Endothelial cell of umbilical vein (primary cell): ENCODE measurements at regions not wholly inside any gene's neighbourhood (a gene's known extent, or its start where the extent isn't known, plus 50 kb on each side); places are given as distances from the start of the nearest gene placed in this dataset.

Source experiments
- BruUV-seq: library from RNA; stranded (reverse); fragments of 400-500 nt; replicated peaks from 2 replicates; lab custom pipeline; 2021; lab: Mats Ljungman, UMichigan
- CTCF ChIA-PET: fragments of 300-600, 350-600 bp; sonication (Branson Sonifier 250); formaldehyde crosslinking; loops from one replicate; lab custom pipeline; 2021; ENCODE audit warnings: antibody characterized with exemption, inconsistent platforms; lab: Charles Lee
- POLR2A ChIA-PET: fragments of 300-600, 350-600 bp; sonication (Branson Sonifier 250); formaldehyde crosslinking; loops from one replicate; lab custom pipeline; 2021; ENCODE audit warnings: antibody characterized with exemption, inconsistent platforms; lab: Charles Lee
- DNase-seq: peaks from one replicate; pipeline ENCODE4 v3.0.0-alpha.2; 2011; ENCODE audit warnings: low read depth, low spot score
- FAIRE-seq: peaks from 2 replicates; lab custom pipeline; 2011; peaks lifted over from hg19 to GRCh38; lab: Jason Lieb, UNC
- H2AFZ ChIP-seq: 2 replicates; pipeline ENCODE4 v1.6.0; 2012; ENCODE audit warnings: low read depth, low read length, control low read depth, inconsistent platforms
- H3K27ac ChIP-seq: 2 replicates; pipeline ENCODE4 v1.5.1; 2011; ENCODE audit warnings: low read depth, mild to moderate bottlenecking, control low read depth, low read length, moderate library complexity; ENCODE audit not compliant: insufficient read depth
- H3K27me3 ChIP-seq, 2 experiments: 2 replicates each; pipeline versions ENCODE4 v1.6.0 to v1.6.1; 2011; ENCODE audit warnings: low read length in 2 of 2, mixed read lengths in 1 of 2; ENCODE audit not compliant: control insufficient read depth in 2 of 2, insufficient read depth in 2 of 2
- H3K36me3 ChIP-seq, 2 experiments: 2 replicates in 1 of 2; 3 replicates in 1 of 2; pipeline ENCODE4 v1.5.1; 2011; ENCODE audit warnings: low read length in 2 of 2, mild to moderate bottlenecking in 1 of 2, moderate library complexity in 1 of 2; ENCODE audit not compliant: control insufficient read depth in 2 of 2, insufficient read depth in 2 of 2; ENCODE audit errors: extremely low read depth in 1 of 2
- H3K4me1 ChIP-seq: 3 replicates; pipeline ENCODE4 v1.5.1; 2011; ENCODE audit warnings: mild to moderate bottlenecking, low read length; ENCODE audit not compliant: control insufficient read depth, insufficient read depth; ENCODE audit errors: extremely low read depth
- H3K4me2 ChIP-seq: 2 replicates; pipeline ENCODE4 v1.6.1; 2011; ENCODE audit warnings: low read length, control low read depth, mixed read lengths; ENCODE audit not compliant: insufficient read depth
- H3K4me3 ChIP-seq, 3 experiments: fragments of 200-600 bp in 1 of 3; sonication (generic), shearing (Covaris generic) in 1 of 3; replicated peaks in 1 of 3; 2 replicates each; pipeline ENCODE4 v1.5.1; 2011 to 2016; ENCODE audit warnings: control low read depth in 3 of 3, low read length in 3 of 3, mild to moderate bottlenecking in 2 of 3, inconsistent platforms in 1 of 3, low read depth in 1 of 3, moderate library complexity in 1 of 3; ENCODE audit not compliant: insufficient read depth in 1 of 3
- H3K79me2 ChIP-seq: 2 replicates; pipeline ENCODE4 v1.6.0; 2012; ENCODE audit warnings: low read length, inconsistent platforms; ENCODE audit not compliant: control insufficient read depth, insufficient read depth
- H3K9ac ChIP-seq: replicated peaks from 2 replicates; pipeline ENCODE3; 2011; ENCODE audit warnings: low read length, control low read depth; ENCODE audit not compliant: insufficient read depth; ENCODE audit errors: extremely low read depth
- H3K9me1 ChIP-seq: replicated peaks from 3 replicates; pipeline ENCODE4 v1.6.0; 2011; ENCODE audit warnings: mild to moderate bottlenecking, low read length; ENCODE audit not compliant: control insufficient read depth, insufficient read depth; ENCODE audit errors: extremely low read depth
- H3K9me3 ChIP-seq: replicated peaks from 2 replicates; pipeline ENCODE4 v1.5.1; 2012; ENCODE audit warnings: low read length, inconsistent platforms; ENCODE audit not compliant: control insufficient read depth, insufficient read depth
- H4K20me1 ChIP-seq: replicated peaks from 2 replicates; pipeline ENCODE3; 2011; ENCODE audit warnings: mild to moderate bottlenecking, low read length; ENCODE audit not compliant: control insufficient read depth, insufficient read depth; ENCODE audit errors: extremely low read depth
- EZH2 ChIP-seq: IDR thresholded peaks from 2 replicates; pipeline ENCODE4 v1.6.1; 2012; ENCODE audit warnings: borderline replicate concordance, low read depth, mild to moderate bottlenecking, moderate library complexity, low read length, inconsistent platforms; ENCODE audit not compliant: severe bottlenecking
- FOS ChIP-seq: IDR thresholded peaks from 2 replicates; pipeline ENCODE4 v1.6.1; 2011; ENCODE audit warnings: mild to moderate bottlenecking, low read length, moderate library complexity, borderline replicate concordance; ENCODE audit not compliant: insufficient read depth
- GATA2 ChIP-seq: IDR thresholded peaks from 2 replicates; pipeline ENCODE4 v1.7.0; 2011; ENCODE audit warnings: low read depth, mild to moderate bottlenecking, moderate library complexity, mixed read lengths, low read length; ENCODE audit not compliant: insufficient read length, insufficient read depth
- JUN ChIP-seq: IDR thresholded peaks from 2 replicates; pipeline ENCODE4 v1.6.1; 2011; ENCODE audit warnings: borderline replicate concordance, low read depth; ENCODE audit not compliant: insufficient read length, insufficient read depth
- MYC ChIP-seq: IDR thresholded peaks from one replicate; pipeline ENCODE4 v1.6.1; 2011; ENCODE audit warnings: mild to moderate bottlenecking, low read depth, low read length
- POLR2A ChIP-seq: IDR thresholded peaks from 2 replicates; pipeline ENCODE4 v1.6.1; 2012; ENCODE audit warnings: low read depth, mild to moderate bottlenecking, control low read depth, low read length
- POLR2AphosphoS5 ChIP-seq: IDR thresholded peaks from 2 replicates; pipeline ENCODE4 v1.6.1; 2012; ENCODE audit warnings: low read depth, mild to moderate bottlenecking, control low read depth, low read length, moderate library complexity; ENCODE audit not compliant: insufficient read depth
- dilution Hi-C: fragments of 300-500 bp; cut with MboI; formaldehyde crosslinking; loops from one replicate; pipeline ENCODE4 v1.15.0; 2019; ENCODE audit warnings: low sequenced_read_pairs; ENCODE audit not compliant: extremely low pct_ligation_motif_present
- intact Hi-C: fragments of 100-400 bp; cut with micrococcal nuclease; formaldehyde crosslinking; loops from one replicate; pipeline ENCODE4 v1.10.0; 2022
- TF ChIP-seq, protein P1 (sequence below), 2 donors: IDR thresholded peaks; 1 replicate in 1 of 2; 2 replicates in 1 of 2; pipeline ENCODE4 v1.5.1; 2011; ENCODE audit warnings: low read length in 2 of 2, mild to moderate bottlenecking in 2 of 2, moderate library complexity in 2 of 2, control low read depth in 1 of 2, inconsistent platforms in 1 of 2, low read depth in 1 of 2; ENCODE audit not compliant: insufficient read depth in 1 of 2; ENCODE audit errors: extremely low read depth in 1 of 2
- TF ChIP-seq, protein P2 (sequence below): IDR thresholded peaks from 2 replicates; pipeline ENCODE4 v1.6.1; 2011; ENCODE audit not compliant: insufficient read depth, insufficient read length

DNA sequence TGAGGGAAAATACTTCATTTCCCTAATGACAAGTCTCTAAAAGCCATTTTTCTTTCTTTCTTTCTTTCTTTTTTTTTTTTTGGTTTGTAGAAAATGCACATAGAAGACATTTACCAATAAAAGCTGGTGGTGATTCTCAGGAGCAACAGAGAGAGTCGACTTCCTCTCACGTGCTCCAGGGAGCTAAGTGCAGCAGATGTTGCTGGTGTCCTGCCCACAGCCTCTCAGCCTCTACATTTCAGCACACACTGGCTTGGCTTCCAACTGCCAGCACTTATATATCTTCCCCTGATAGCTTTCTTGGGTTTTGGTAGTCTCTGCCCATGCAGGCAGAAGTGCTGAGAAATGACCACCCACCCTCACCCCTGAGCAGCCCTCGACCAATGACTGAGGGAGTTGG is 58.4 kb upstream of the MARCHF10 start:
- dilution Hi-C loops (no loop called here), intact Hi-C loops (no loop called here)
- no peak overlapping the region for H3K27ac ChIP-seq
- H3K9me1 ChIP-seq = no peaks in the 10 kb centered on the region
- no peak overlapping the region for H3K4me3 ChIP-seq
- FAIRE-seq (no peak), DNase-seq (no peak)
- no peaks in the 10 kb centered on the region for H4K20me1 ChIP-seq
- no peaks in the 10 kb centered on the region for H3K79me2 ChIP-seq
- no peak overlapping the region for H3K9ac ChIP-seq
- ChIA-PET POLR2A (no interaction called here), CTCF (interaction anchor here (1.2 kb wide), 1 partner anchor 26 kb away, joined by 6 read pairs; no protein-coding TSS in a partner anchor)
- no peaks in the 10 kb centered on the region for H3K36me3 ChIP-seq
- no peaks in the 10 kb centered on the region for H3K4me1 ChIP-seq
- no peak overlapping the region for H2AFZ ChIP-seq
- no peak overlapping the region for H3K4me2 ChIP-seq
- no peak for TF ChIP-seq GATA2
- TF ChIP-seq POLR2AphosphoS5 = no peak
- TF ChIP-seq JUN = no peak
- no peak for TF ChIP-seq POLR2A
- TF ChIP-seq, protein P1, sequence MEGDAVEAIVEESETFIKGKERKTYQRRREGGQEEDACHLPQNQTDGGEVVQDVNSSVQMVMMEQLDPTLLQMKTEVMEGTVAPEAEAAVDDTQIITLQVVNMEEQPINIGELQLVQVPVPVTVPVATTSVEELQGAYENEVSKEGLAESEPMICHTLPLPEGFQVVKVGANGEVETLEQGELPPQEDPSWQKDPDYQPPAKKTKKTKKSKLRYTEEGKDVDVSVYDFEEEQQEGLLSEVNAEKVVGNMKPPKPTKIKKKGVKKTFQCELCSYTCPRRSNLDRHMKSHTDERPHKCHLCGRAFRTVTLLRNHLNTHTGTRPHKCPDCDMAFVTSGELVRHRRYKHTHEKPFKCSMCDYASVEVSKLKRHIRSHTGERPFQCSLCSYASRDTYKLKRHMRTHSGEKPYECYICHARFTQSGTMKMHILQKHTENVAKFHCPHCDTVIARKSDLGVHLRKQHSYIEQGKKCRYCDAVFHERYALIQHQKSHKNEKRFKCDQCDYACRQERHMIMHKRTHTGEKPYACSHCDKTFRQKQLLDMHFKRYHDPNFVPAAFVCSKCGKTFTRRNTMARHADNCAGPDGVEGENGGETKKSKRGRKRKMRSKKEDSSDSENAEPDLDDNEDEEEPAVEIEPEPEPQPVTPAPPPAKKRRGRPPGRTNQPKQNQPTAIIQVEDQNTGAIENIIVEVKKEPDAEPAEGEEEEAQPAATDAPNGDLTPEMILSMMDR (IDR thresholded peaks at IDR 0.05; ENCODE audit: extremely low read depth in 1 of 2, insufficient read depth in 1 of 2, low read depth in 1 of 2, low read length in 2 of 2) = no peak
- TF ChIP-seq EZH2 = no peak
- TF ChIP-seq, protein P2, sequence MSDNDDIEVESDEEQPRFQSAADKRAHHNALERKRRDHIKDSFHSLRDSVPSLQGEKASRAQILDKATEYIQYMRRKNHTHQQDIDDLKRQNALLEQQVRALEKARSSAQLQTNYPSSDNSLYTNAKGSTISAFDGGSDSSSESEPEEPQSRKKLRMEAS = no peak
- no peak for TF ChIP-seq MYC
- TF ChIP-seq FOS = no peak
- peaks cover 5 to 16% of the 10 kb centered on the region in 2 experiments for H3K27me3 ChIP-seq
- no TSS peak for BruUV-seq
- no peaks in the 10 kb centered on the region for H3K9me3 ChIP-seq
